Endothelial cell of umbilical vein (primary cell): ENCODE measurements at regions not wholly inside any gene's neighbourhood (a gene's known extent, or its start where the extent isn't known, plus 50 kb on each side); places are given as distances from the start of the nearest gene placed in this dataset.

ENCODE experiments used
- BruUV-seq: library from RNA; stranded (reverse); fragments of 400-500 nt; replicated peaks from 2 replicates; lab custom pipeline; 2021; lab: Mats Ljungman, UMichigan
- CTCF ChIA-PET: fragments of 300-600, 350-600 bp; sonication (Branson Sonifier 250); formaldehyde crosslinking; loops from one replicate; lab custom pipeline; 2021; ENCODE audit warnings: antibody characterized with exemption, inconsistent platforms; lab: Charles Lee
- POLR2A ChIA-PET: fragments of 300-600, 350-600 bp; sonication (Branson Sonifier 250); formaldehyde crosslinking; loops from one replicate; lab custom pipeline; 2021; ENCODE audit warnings: antibody characterized with exemption, inconsistent platforms; lab: Charles Lee
- DNase-seq: peaks from one replicate; pipeline ENCODE4 v3.0.0-alpha.2; 2011; ENCODE audit warnings: low read depth, low spot score
- FAIRE-seq: peaks from 2 replicates; lab custom pipeline; 2011; peaks lifted over from hg19 to GRCh38; lab: Jason Lieb, UNC
- H2AFZ ChIP-seq: 2 replicates; pipeline ENCODE4 v1.6.0; 2012; ENCODE audit warnings: low read depth, low read length, control low read depth, inconsistent platforms
- H3K27ac ChIP-seq: 2 replicates; pipeline ENCODE4 v1.5.1; 2011; ENCODE audit warnings: low read depth, mild to moderate bottlenecking, control low read depth, low read length, moderate library complexity; ENCODE audit not compliant: insufficient read depth
- H3K27me3 ChIP-seq, 2 experiments: 2 replicates each; pipeline versions ENCODE4 v1.6.0 to v1.6.1; 2011; ENCODE audit warnings: low read length in 2 of 2, mixed read lengths in 1 of 2; ENCODE audit not compliant: control insufficient read depth in 2 of 2, insufficient read depth in 2 of 2
- H3K36me3 ChIP-seq, 2 experiments: 2 replicates in 1 of 2; 3 replicates in 1 of 2; pipeline ENCODE4 v1.5.1; 2011; ENCODE audit warnings: low read length in 2 of 2, mild to moderate bottlenecking in 1 of 2, moderate library complexity in 1 of 2; ENCODE audit not compliant: control insufficient read depth in 2 of 2, insufficient read depth in 2 of 2; ENCODE audit errors: extremely low read depth in 1 of 2
- H3K4me1 ChIP-seq: 3 replicates; pipeline ENCODE4 v1.5.1; 2011; ENCODE audit warnings: mild to moderate bottlenecking, low read length; ENCODE audit not compliant: control insufficient read depth, insufficient read depth; ENCODE audit errors: extremely low read depth
- H3K4me2 ChIP-seq: 2 replicates; pipeline ENCODE4 v1.6.1; 2011; ENCODE audit warnings: low read length, control low read depth, mixed read lengths; ENCODE audit not compliant: insufficient read depth
- H3K4me3 ChIP-seq, 3 experiments: fragments of 200-600 bp in 1 of 3; sonication (generic), shearing (Covaris generic) in 1 of 3; replicated peaks in 1 of 3; 2 replicates each; pipeline ENCODE4 v1.5.1; 2011 to 2016; ENCODE audit warnings: control low read depth in 3 of 3, low read length in 3 of 3, mild to moderate bottlenecking in 2 of 3, inconsistent platforms in 1 of 3, low read depth in 1 of 3, moderate library complexity in 1 of 3; ENCODE audit not compliant: insufficient read depth in 1 of 3
- H3K79me2 ChIP-seq: 2 replicates; pipeline ENCODE4 v1.6.0; 2012; ENCODE audit warnings: low read length, inconsistent platforms; ENCODE audit not compliant: control insufficient read depth, insufficient read depth
- H3K9ac ChIP-seq: replicated peaks from 2 replicates; pipeline ENCODE3; 2011; ENCODE audit warnings: low read length, control low read depth; ENCODE audit not compliant: insufficient read depth; ENCODE audit errors: extremely low read depth
- H3K9me1 ChIP-seq: replicated peaks from 3 replicates; pipeline ENCODE4 v1.6.0; 2011; ENCODE audit warnings: mild to moderate bottlenecking, low read length; ENCODE audit not compliant: control insufficient read depth, insufficient read depth; ENCODE audit errors: extremely low read depth
- H3K9me3 ChIP-seq: replicated peaks from 2 replicates; pipeline ENCODE4 v1.5.1; 2012; ENCODE audit warnings: low read length, inconsistent platforms; ENCODE audit not compliant: control insufficient read depth, insufficient read depth
- H4K20me1 ChIP-seq: replicated peaks from 2 replicates; pipeline ENCODE3; 2011; ENCODE audit warnings: mild to moderate bottlenecking, low read length; ENCODE audit not compliant: control insufficient read depth, insufficient read depth; ENCODE audit errors: extremely low read depth
- CTCF ChIP-seq, 2 donors: IDR thresholded peaks; 1 replicate in 1 of 2; 2 replicates in 1 of 2; pipeline ENCODE4 v1.5.1; 2011; ENCODE audit warnings: low read length in 2 of 2, mild to moderate bottlenecking in 2 of 2, moderate library complexity in 2 of 2, control low read depth in 1 of 2, inconsistent platforms in 1 of 2, low read depth in 1 of 2; ENCODE audit not compliant: insufficient read depth in 1 of 2; ENCODE audit errors: extremely low read depth in 1 of 2
- EZH2 ChIP-seq: IDR thresholded peaks from 2 replicates; pipeline ENCODE4 v1.6.1; 2012; ENCODE audit warnings: borderline replicate concordance, low read depth, mild to moderate bottlenecking, moderate library complexity, low read length, inconsistent platforms; ENCODE audit not compliant: severe bottlenecking
- FOS ChIP-seq: IDR thresholded peaks from 2 replicates; pipeline ENCODE4 v1.6.1; 2011; ENCODE audit warnings: mild to moderate bottlenecking, low read length, moderate library complexity, borderline replicate concordance; ENCODE audit not compliant: insufficient read depth
- GATA2 ChIP-seq: IDR thresholded peaks from 2 replicates; pipeline ENCODE4 v1.7.0; 2011; ENCODE audit warnings: low read depth, mild to moderate bottlenecking, moderate library complexity, mixed read lengths, low read length; ENCODE audit not compliant: insufficient read length, insufficient read depth
- JUN ChIP-seq: IDR thresholded peaks from 2 replicates; pipeline ENCODE4 v1.6.1; 2011; ENCODE audit warnings: borderline replicate concordance, low read depth; ENCODE audit not compliant: insufficient read length, insufficient read depth
- MAX ChIP-seq: IDR thresholded peaks from 2 replicates; pipeline ENCODE4 v1.6.1; 2011; ENCODE audit not compliant: insufficient read depth, insufficient read length
- MYC ChIP-seq: IDR thresholded peaks from one replicate; pipeline ENCODE4 v1.6.1; 2011; ENCODE audit warnings: mild to moderate bottlenecking, low read depth, low read length
- POLR2A ChIP-seq: IDR thresholded peaks from 2 replicates; pipeline ENCODE4 v1.6.1; 2012; ENCODE audit warnings: low read depth, mild to moderate bottlenecking, control low read depth, low read length
- POLR2AphosphoS5 ChIP-seq: IDR thresholded peaks from 2 replicates; pipeline ENCODE4 v1.6.1; 2012; ENCODE audit warnings: low read depth, mild to moderate bottlenecking, control low read depth, low read length, moderate library complexity; ENCODE audit not compliant: insufficient read depth
- dilution Hi-C: fragments of 300-500 bp; cut with MboI; formaldehyde crosslinking; loops from one replicate; pipeline ENCODE4 v1.15.0; 2019; ENCODE audit warnings: low sequenced_read_pairs; ENCODE audit not compliant: extremely low pct_ligation_motif_present
- intact Hi-C: fragments of 100-400 bp; cut with micrococcal nuclease; formaldehyde crosslinking; loops from one replicate; pipeline ENCODE4 v1.10.0; 2022

GRCh38 chr5:51472472-51472871, 89.2 kb downstream of the ISL1 start:
- Histone ChIP-seq H3K79me2 (no peaks in the 10 kb centered on the region), H3K4me1 (no peaks in the 10 kb centered on the region), H3K27me3 (no peaks in the 10 kb centered on the region), H3K4me3 (no peak overlapping the region), H2AFZ (no peak overlapping the region), H4K20me1 (no peaks in the 10 kb centered on the region), H3K36me3 (no peaks in the 10 kb centered on the region), H3K27ac (no peak overlapping the region), H3K4me2 (no peak overlapping the region), H3K9me1 (no peaks in the 10 kb centered on the region), H3K9ac (no peak overlapping the region), H3K9me3 (no peaks in the 10 kb centered on the region)
- TF ChIP-seq MYC (no peak), JUN (no peak), FOS (no peak), EZH2 (no peak)
- DNase-seq (no peak), FAIRE-seq (no peak)
- no TSS peak for BruUV-seq
- dilution Hi-C loops (no loop called here), intact Hi-C loops (no loop called here)
- ChIA-PET POLR2A (no interaction called here), CTCF (interaction anchor here (0.7 to 1.8 kb wide), 3 partner anchors 12 to 35 kb away, joined by 3 to 6 read pairs (median 3); no protein-coding TSS in a partner anchor)

- TF ChIP-seq POLR2AphosphoS5 (no peak), JUN (no peak), MAX (no peak), MYC (no peak), GATA2 (no peak), POLR2A (no peak), EZH2 (no peak), FOS (no peak), CTCF (IDR thresholded peaks at IDR 0.05; ENCODE audit: extremely low read depth in 1 of 2, insufficient read depth in 1 of 2, low read depth in 1 of 2, low read length in 2 of 2) (no peak)
- no peak overlapping the region for H3K9ac ChIP-seq
- H3K9me1 ChIP-seq = no peaks in the 10 kb centered on the region
- dilution Hi-C loops (no loop called here), intact Hi-C loops (no loop called here)
- no peaks in the 10 kb centered on the region for H3K79me2 ChIP-seq
- no peaks in the 10 kb centered on the region for H3K4me1 ChIP-seq
- H3K27me3 ChIP-seq = no peaks in the 10 kb centered on the region
- no peak overlapping the region for H3K4me2 ChIP-seq
- no peaks in the 10 kb centered on the region for H3K36me3 ChIP-seq
- POLR2A ChIA-PET = no interaction called here
- H3K9me3 ChIP-seq = no peaks in the 10 kb centered on the region
- DNase-seq (no peak), FAIRE-seq (no peak)
- H2AFZ ChIP-seq = no peak overlapping the region
- no peak overlapping the region for H3K4me3 ChIP-seq
- CTCF ChIA-PET = interaction anchor here (1.5 kb wide), 1 partner anchor 13 kb away, joined by 5 read pairs; no protein-coding TSS in a partner anchor
- no TSS peak for BruUV-seq
- no peak overlapping the region for H3K27ac ChIP-seq
- no peaks in the 10 kb centered on the region for H4K20me1 ChIP-seq
Observed at GRCh38 chr5:51475628-51476027, 92.4 kb downstream of the ISL1 start.
